Naive thymus-derived CD4-positive, alpha-beta T cell (primary cell): ENCODE measurements at regions not wholly inside any gene's neighbourhood (a gene's known extent, or its start where the extent isn't known, plus 50 kb on each side); places are given as distances from the start of the nearest gene placed in this dataset.

ENCODE experiments used
- ATAC-seq: fragments of 150-1000 bp; cut with Tn5 transposase; 2 replicates; pipeline ENCODE4 v1.10.0; 2021; ENCODE audit warnings: mild to moderate bottlenecking, moderate library complexity
- CTCF ChIA-PET: fragments of 350-600 bp; sonication (Branson Sonifier 250); formaldehyde crosslinking; loops from one replicate; lab custom pipeline; 2021; ENCODE audit warnings: antibody characterized with exemption; lab: Charles Lee
- POLR2A ChIA-PET: fragments of 350-600 bp; sonication (Branson Sonifier 250); formaldehyde crosslinking; loops from one replicate; lab custom pipeline; 2021; ENCODE audit warnings: antibody characterized with exemption, inconsistent platforms; lab: Charles Lee
- DNase-seq, 9 donors: peaks; one replicate each; pipeline versions ENCODE4 v3.0.0 to v3.0.0-alpha.2; 2020 to 2022; ENCODE audit warnings: mixed read lengths in 1 of 9
- H3K27ac ChIP-seq: one replicate; pipeline ENCODE4 v1.7.0; 2013; ENCODE audit warnings: mild to moderate bottlenecking, low read depth, low read length, moderate library complexity
- H3K27me3 ChIP-seq, 2 donors: one replicate each; pipeline ENCODE4 v1.7.0; 2013; ENCODE audit warnings: low read length in 2 of 2, mild to moderate bottlenecking in 2 of 2, moderate library complexity in 2 of 2; ENCODE audit not compliant: control insufficient read depth in 2 of 2, insufficient read depth in 2 of 2
- H3K36me3 ChIP-seq, 3 experiments: 1 replicate in 2 of 3; 2 replicates in 1 of 3; pipeline ENCODE4 v1.7.0; 2013; ENCODE audit warnings: low read length in 3 of 3, mild to moderate bottlenecking in 3 of 3, moderate library complexity in 1 of 3; ENCODE audit not compliant: insufficient read depth in 3 of 3, control insufficient read depth in 2 of 3
- H3K4me1 ChIP-seq, 2 donors: one replicate each; pipeline ENCODE4 v1.7.0; 2013; ENCODE audit warnings: low read length in 2 of 2, mild to moderate bottlenecking in 2 of 2, moderate library complexity in 1 of 2; ENCODE audit not compliant: control insufficient read depth in 2 of 2, insufficient read depth in 2 of 2
- H3K4me3 ChIP-seq: 2 replicates; pipeline ENCODE4 v1.7.0; 2013; ENCODE audit warnings: mild to moderate bottlenecking, low read length
- H3K9me3 ChIP-seq, 3 experiments: 1 replicate in 2 of 3; 2 replicates in 1 of 3; pipeline ENCODE4 v1.7.0; 2013; ENCODE audit warnings: low read length in 3 of 3; ENCODE audit not compliant: control insufficient read depth in 2 of 3
- H3K27ac Mint-ChIP-seq, 9 donors: one replicate each; pipeline ENCODE4 v1.8.0; 2020 to 2022; ENCODE audit warnings: mixed read lengths in 9 of 9, mild to moderate bottlenecking in 8 of 9, moderate library complexity in 5 of 9, inconsistent platforms in 2 of 9
- H3K27me3 Mint-ChIP-seq, 5 donors: one replicate each; pipeline ENCODE4 v1.8.0; 2021 to 2022; ENCODE audit warnings: mixed read lengths in 5 of 5, mild to moderate bottlenecking in 1 of 5
- H3K36me3 Mint-ChIP-seq, 5 donors: one replicate each; pipeline ENCODE4 v1.8.0; 2020 to 2022; ENCODE audit warnings: mixed read lengths in 5 of 5, mild to moderate bottlenecking in 3 of 5, inconsistent platforms in 1 of 5
- H3K4me1 Mint-ChIP-seq, 7 donors: one replicate each; pipeline ENCODE4 v1.8.0; 2020 to 2022; ENCODE audit warnings: mixed read lengths in 7 of 7, mild to moderate bottlenecking in 3 of 7, inconsistent platforms in 1 of 7
- H3K4me3 Mint-ChIP-seq, 10 donors: one replicate each; pipeline ENCODE4 v1.8.0; 2020 to 2022; ENCODE audit warnings: mild to moderate bottlenecking in 10 of 10, mixed read lengths in 10 of 10, moderate library complexity in 6 of 10, inconsistent platforms in 2 of 10
- H3K9me3 Mint-ChIP-seq, 11 donors: one replicate each; pipeline ENCODE4 v1.8.0; 2020 to 2022; ENCODE audit warnings: mixed read lengths in 11 of 11, mild to moderate bottlenecking in 4 of 11, inconsistent platforms in 1 of 11, moderate library complexity in 1 of 11
- intact Hi-C, 2 donors: fragments of 100-400 bp; cut with micrococcal nuclease; formaldehyde crosslinking; loops; one replicate each; pipeline ENCODE4 v1.15.1; 2023

GRCh38 chr20:11368499-11368898 is 549.2 kb upstream of the BTBD3 start:
- DNase-seq: no peak
- Histone ChIP-seq H3K9me3 (no peaks in the 10 kb centered on the region), H3K36me3 (no peaks in the 10 kb centered on the region), H3K27me3 (no peaks in the 10 kb centered on the region), H3K27ac (no peak overlapping the region), H3K4me3 (no peak overlapping the region), H3K4me1 (no peaks in the 10 kb centered on the region)
- CTCF ChIA-PET: no interaction called here
- H3K9me3 Mint-ChIP-seq: peaks cover 0 to 7% (median 0%) of the 10 kb centered on the region in 11 donors
- no peaks in the 10 kb centered on the region for H3K36me3 Mint-ChIP-seq
- no peak overlapping the region for H3K27ac Mint-ChIP-seq
- H3K27me3 Mint-ChIP-seq: no peaks in the 10 kb centered on the region
- no peak overlapping the region for H3K4me3 Mint-ChIP-seq
- no peaks in the 10 kb centered on the region for H3K4me1 Mint-ChIP-seq
- intact Hi-C loops: no loop called here
- no peak for ATAC-seq
- POLR2A ChIA-PET: no interaction called here

GRCh38 chr20:11368965-11369711 is 548.6 kb upstream of the BTBD3 start:
- no peak for ATAC-seq
- Histone ChIP-seq H3K27ac (no peak overlapping the region), H3K4me1 (no peaks in the 10 kb centered on the region), H3K27me3 (no peaks in the 10 kb centered on the region), H3K9me3 (no peaks in the 10 kb centered on the region), H3K36me3 (no peaks in the 10 kb centered on the region), H3K4me3 (no peak overlapping the region)
- Mint-ChIP-seq H3K27me3 (no peaks in the 10 kb centered on the region), H3K36me3 (no peaks in the 10 kb centered on the region), H3K4me1 (no peaks in the 10 kb centered on the region), H3K9me3 (peaks cover 0 to 4% (median 0%) of the 10 kb centered on the region in 11 donors), H3K27ac (no peak overlapping the region), H3K4me3 (no peak overlapping the region)
- ChIA-PET POLR2A (no interaction called here), CTCF (no interaction called here)
- DNase-seq: no peak
- intact Hi-C loops: no loop called here

DNA sequence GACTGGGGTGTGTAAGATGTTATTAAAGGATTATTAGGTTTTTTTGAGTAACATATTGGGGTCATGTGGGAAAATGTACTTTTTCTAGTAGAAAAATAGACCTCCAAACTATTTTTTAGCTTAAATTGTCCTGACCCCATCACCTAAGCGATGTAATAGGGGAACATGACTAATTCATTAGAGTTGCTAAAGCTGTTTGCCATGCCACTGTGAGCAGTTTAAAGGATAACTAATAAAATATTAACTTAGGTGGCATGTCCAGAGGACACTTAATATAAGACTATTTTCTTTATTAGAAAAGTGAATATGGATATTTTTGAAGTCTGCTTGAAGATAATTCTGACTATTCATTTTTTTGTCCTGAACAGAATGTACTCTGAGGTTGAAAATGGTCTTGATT is 545.9 kb upstream of the BTBD3 start:
- Mint-ChIP-seq H3K4me3 (no peak overlapping the region), H3K4me1 (no peaks in the 10 kb centered on the region), H3K27me3 (no peaks in the 10 kb centered on the region), H3K9me3 (peaks cover 0 to 11% (median 0%) of the 10 kb centered on the region in 11 donors), H3K27ac (no peak overlapping the region), H3K36me3 (no peaks in the 10 kb centered on the region)
- H3K4me1 ChIP-seq: no peaks in the 10 kb centered on the region
- ChIA-PET CTCF (no interaction called here), POLR2A (no interaction called here)
- DNase-seq (no peak), ATAC-seq (no peak)
- H3K36me3 ChIP-seq: no peaks in the 10 kb centered on the region
- no peak overlapping the region for H3K4me3 ChIP-seq
- intact Hi-C loops: no loop called here
- no peaks in the 10 kb centered on the region for H3K9me3 ChIP-seq
- H3K27me3 ChIP-seq: no peaks in the 10 kb centered on the region
- no peak overlapping the region for H3K27ac ChIP-seq

- DNase-seq (no peak), ATAC-seq (no peak)
- Mint-ChIP-seq H3K27ac (no peak overlapping the region), H3K27me3 (peaks cover 0 to 8% (median 0%) of the 10 kb centered on the region in 5 donors), H3K4me3 (no peak overlapping the region), H3K4me1 (no peaks in the 10 kb centered on the region), H3K36me3 (no peaks in the 10 kb centered on the region), H3K9me3 (peaks cover 0 to 19% (median 0%) of the 10 kb centered on the region in 11 donors)
- no peaks in the 10 kb centered on the region for H3K4me1 ChIP-seq
- no peaks in the 10 kb centered on the region for H3K27me3 ChIP-seq
- intact Hi-C loops: no loop called here
- H3K36me3 ChIP-seq: no peaks in the 10 kb centered on the region
- no peak overlapping the region for H3K27ac ChIP-seq
- ChIA-PET CTCF (no interaction called here), POLR2A (no interaction called here)
- no peak overlapping the region for H3K4me3 ChIP-seq
- H3K9me3 ChIP-seq: no peaks in the 10 kb centered on the region
Measured at GRCh38 chr20:11372876-11373790, 544.6 kb upstream of the BTBD3 start.

DNA sequence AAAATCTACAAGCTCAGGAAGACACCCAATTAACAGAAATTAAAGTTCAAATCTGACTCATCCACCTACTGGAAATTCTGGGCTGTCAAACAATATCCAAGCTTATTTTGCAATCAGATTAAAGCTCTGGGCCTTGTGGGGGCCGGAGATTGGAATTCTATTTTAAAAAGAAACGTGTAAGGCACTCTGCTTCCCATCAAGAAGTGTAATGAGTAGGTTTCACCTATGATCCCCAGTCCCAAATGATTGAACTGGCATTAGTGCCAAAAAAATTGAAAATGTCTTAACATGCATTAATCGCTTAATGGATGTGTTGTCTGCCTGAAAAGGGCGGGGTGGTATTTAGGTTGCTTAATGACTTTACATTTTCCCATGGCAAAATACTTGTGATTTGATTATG is 542.4 kb upstream of the BTBD3 start:
- H3K4me1 Mint-ChIP-seq: no peaks in the 10 kb centered on the region

DNA sequence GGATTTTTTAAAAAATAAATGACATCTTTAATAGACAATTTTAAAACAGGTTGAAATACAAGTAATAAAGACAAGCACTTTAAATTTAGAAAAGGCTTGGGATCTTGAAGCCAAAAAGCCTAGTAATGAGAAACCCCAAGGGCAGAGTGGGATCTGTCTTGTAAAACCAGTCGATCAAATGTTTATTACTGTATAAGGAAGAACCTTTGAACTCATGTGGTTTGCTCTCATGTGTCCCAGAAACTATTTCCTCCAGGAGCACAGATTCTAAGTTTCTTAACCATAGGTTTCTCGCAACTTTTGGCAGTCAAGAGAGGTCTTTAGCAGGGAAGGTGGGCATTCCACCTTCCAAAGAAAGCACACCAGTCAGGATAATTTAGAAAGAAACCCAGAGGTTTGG is 541.7 kb upstream of the BTBD3 start:
- peaks cover 0 to 8% (median 0%) of the 10 kb centered on the region in 5 donors for H3K27me3 Mint-ChIP-seq
- no peak overlapping the region for H3K4me3 ChIP-seq
- no peak for ATAC-seq
- no peaks in the 10 kb centered on the region for H3K36me3 ChIP-seq
- H3K27ac Mint-ChIP-seq: no peak overlapping the region
- no peak overlapping the region for H3K27ac ChIP-seq
- H3K9me3 ChIP-seq: no peaks in the 10 kb centered on the region
- no peaks in the 10 kb centered on the region for H3K4me1 Mint-ChIP-seq
- peaks cover 0 to 25% (median 4%) of the 10 kb centered on the region in 11 donors for H3K9me3 Mint-ChIP-seq
- H3K36me3 Mint-ChIP-seq: no peaks in the 10 kb centered on the region
- no peak for DNase-seq
- no peak overlapping the region for H3K4me3 Mint-ChIP-seq
- H3K27me3 ChIP-seq: no peaks in the 10 kb centered on the region
- H3K4me1 ChIP-seq: no peaks in the 10 kb centered on the region
- intact Hi-C loops: no loop called here
- POLR2A ChIA-PET: no interaction called here
- CTCF ChIA-PET: no interaction called here

More for the DNA sequence above, 542.4 kb upstream of the BTBD3 start:
- ChIA-PET POLR2A (no interaction called here), CTCF (no interaction called here)
- intact Hi-C loops: no loop called here
- Mint-ChIP-seq H3K27me3 (peaks cover 0 to 8% (median 0%) of the 10 kb centered on the region in 5 donors), H3K9me3 (peaks cover 0 to 19% (median 1%) of the 10 kb centered on the region in 11 donors), H3K36me3 (no peaks in the 10 kb centered on the region), H3K4me3 (no peak overlapping the region), H3K27ac (no peak overlapping the region)
- Histone ChIP-seq H3K27me3 (no peaks in the 10 kb centered on the region), H3K27ac (no peak overlapping the region), H3K36me3 (no peaks in the 10 kb centered on the region), H3K4me1 (no peaks in the 10 kb centered on the region), H3K4me3 (no peak overlapping the region), H3K9me3 (no peaks in the 10 kb centered on the region)
- ATAC-seq (no peak), DNase-seq (no peak)
